ENCODE measurements at regions not wholly inside any gene's neighbourhood (a gene's known extent, or its start where the extent isn't known, plus 50 kb on each side); places are given as distances from the start of the nearest gene placed in this dataset.

DNA sequence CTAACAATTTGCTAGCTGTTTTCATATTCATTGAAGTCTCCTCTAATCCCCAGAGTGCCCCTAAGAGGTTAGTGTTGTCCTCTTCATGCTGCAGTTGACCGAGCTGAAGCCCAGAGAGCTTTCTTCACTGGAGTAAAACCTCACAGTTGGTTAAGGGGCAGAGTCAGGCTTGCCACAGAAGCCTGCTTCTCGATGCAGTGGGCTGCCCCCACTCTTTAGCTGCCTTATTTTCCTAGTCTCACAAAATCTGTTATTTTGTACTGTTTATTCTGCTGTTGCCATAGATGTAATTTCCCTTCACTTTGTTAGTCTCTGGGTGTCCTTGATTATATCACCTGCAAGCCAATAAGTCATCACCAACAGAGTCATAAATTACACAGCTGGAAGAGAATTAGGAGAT, 56.3 kb upstream of the ZPBP start:
- H3K27me3 Mint-ChIP-seq (ENCODE audit: insufficient read depth) = no peaks in the 10 kb centered on the region
- no peaks in the 10 kb centered on the region for H3K9me3 ChIP-seq (ENCODE audit: control insufficient read depth, low read length)

DNA sequence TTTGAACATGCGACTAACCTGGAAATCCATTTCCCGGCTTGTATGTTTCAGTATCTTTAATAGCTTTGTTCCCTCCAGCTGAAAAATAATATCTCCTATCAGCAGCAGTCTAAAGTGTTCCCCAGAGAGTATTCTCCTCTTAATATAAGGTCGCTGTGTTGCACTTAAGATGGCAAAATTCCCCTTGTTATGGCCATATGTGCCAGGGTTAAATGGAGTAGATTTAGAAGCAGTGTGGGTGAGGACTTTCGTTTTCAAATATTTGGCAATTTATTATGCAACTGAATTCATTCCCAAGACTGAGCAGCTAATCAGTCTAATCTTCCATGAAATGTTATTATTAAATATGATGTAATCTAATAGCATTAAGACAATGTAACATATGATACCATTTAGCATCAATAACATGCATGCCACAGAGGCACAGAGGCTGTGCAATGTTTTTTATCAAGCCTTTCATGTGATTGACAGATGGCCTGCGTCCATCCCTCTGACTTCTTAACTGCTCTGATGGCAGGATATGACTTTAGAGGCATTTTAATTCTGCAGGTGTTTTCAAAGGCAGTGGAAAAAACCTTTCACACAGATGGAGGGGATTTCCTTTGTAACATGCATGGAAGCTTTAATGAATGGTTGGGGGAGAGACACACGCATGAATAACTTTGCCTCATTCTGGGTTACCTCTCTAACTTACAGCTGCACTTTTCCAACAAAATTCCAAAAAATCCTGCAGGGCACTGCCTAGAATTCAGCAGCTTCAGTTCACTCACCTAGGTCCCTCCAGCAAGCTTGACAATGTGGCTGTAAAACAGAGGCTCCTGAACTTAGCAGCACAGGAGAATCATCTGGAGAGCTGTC, 55.1 kb upstream of the ZPBP start:
- Mint-ChIP-seq H3K9me3 (no peaks in the 10 kb centered on the region), H3K4me1 (no peaks in the 10 kb centered on the region), H3K27ac (no peak overlapping the region), H3K4me3 (no peak overlapping the region), H3K27me3 (ENCODE audit: insufficient read depth) (no peaks in the 10 kb centered on the region), H3K36me3 (ENCODE audit: low read depth) (no peaks in the 10 kb centered on the region)
- H3K9me3 ChIP-seq (ENCODE audit: control insufficient read depth, low read length) = no peaks in the 10 kb centered on the region
- H3K9ac ChIP-seq (ENCODE audit: extremely low read depth, low read length, poor library complexity, severe bottlenecking) = no peak overlapping the region
- TF ChIP-seq, protein P1, sequence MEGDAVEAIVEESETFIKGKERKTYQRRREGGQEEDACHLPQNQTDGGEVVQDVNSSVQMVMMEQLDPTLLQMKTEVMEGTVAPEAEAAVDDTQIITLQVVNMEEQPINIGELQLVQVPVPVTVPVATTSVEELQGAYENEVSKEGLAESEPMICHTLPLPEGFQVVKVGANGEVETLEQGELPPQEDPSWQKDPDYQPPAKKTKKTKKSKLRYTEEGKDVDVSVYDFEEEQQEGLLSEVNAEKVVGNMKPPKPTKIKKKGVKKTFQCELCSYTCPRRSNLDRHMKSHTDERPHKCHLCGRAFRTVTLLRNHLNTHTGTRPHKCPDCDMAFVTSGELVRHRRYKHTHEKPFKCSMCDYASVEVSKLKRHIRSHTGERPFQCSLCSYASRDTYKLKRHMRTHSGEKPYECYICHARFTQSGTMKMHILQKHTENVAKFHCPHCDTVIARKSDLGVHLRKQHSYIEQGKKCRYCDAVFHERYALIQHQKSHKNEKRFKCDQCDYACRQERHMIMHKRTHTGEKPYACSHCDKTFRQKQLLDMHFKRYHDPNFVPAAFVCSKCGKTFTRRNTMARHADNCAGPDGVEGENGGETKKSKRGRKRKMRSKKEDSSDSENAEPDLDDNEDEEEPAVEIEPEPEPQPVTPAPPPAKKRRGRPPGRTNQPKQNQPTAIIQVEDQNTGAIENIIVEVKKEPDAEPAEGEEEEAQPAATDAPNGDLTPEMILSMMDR (conservative IDR thresholded peaks at IDR 0.05) = no peak
- H3K27ac ChIP-seq (ENCODE audit: low read depth, low read length) = no peak overlapping the region
- no peaks in the 10 kb centered on the region for H3K4me1 ChIP-seq (ENCODE audit: control insufficient read depth, insufficient read depth, low read length)
- H3K27me3 ChIP-seq (ENCODE audit: control insufficient read depth, insufficient read depth, low read length, poor library complexity, severe bottlenecking) = no peaks in the 10 kb centered on the region
- no peaks in the 10 kb centered on the region for H3K36me3 ChIP-seq (ENCODE audit: control insufficient read depth, insufficient read depth, low read length)
- 82 to 100% methylated on average over 1 to 6 of the region's 6 CpGs for WGBS, 2 experiments (ENCODE audit: insufficient coverage in 1 of 2, insufficient read length in 1 of 2)
- DNase-seq = no peak
- no peak overlapping the region for H3K4me3 ChIP-seq (ENCODE audit: low read length)

More for the DNA sequence above, 56.3 kb upstream of the ZPBP start:
- H3K27ac Mint-ChIP-seq = no peak overlapping the region
- Histone ChIP-seq H3K9ac (ENCODE audit: extremely low read depth, low read length, poor library complexity, severe bottlenecking) (no peak overlapping the region), H3K36me3 (ENCODE audit: control insufficient read depth, insufficient read depth, low read length) (no peaks in the 10 kb centered on the region), H3K27ac (ENCODE audit: low read depth, low read length) (no peak overlapping the region), H3K27me3 (ENCODE audit: control insufficient read depth, insufficient read depth, low read length, poor library complexity, severe bottlenecking) (no peaks in the 10 kb centered on the region), H3K4me3 (ENCODE audit: low read length) (no peak overlapping the region), H3K4me1 (ENCODE audit: control insufficient read depth, insufficient read depth, low read length) (no peaks in the 10 kb centered on the region)
- TF ChIP-seq, protein P1 (conservative IDR thresholded peaks at IDR 0.05) = no peak
- H3K36me3 Mint-ChIP-seq (ENCODE audit: low read depth) = no peaks in the 10 kb centered on the region
- 89 to 100% methylated on average over 2 of the region's 2 CpGs for WGBS, 2 experiments (ENCODE audit: insufficient coverage in 1 of 2, insufficient read length in 1 of 2)
- H3K4me1 Mint-ChIP-seq = no peaks in the 10 kb centered on the region
- H3K4me3 Mint-ChIP-seq = no peak overlapping the region
- no peaks in the 10 kb centered on the region for H3K9me3 Mint-ChIP-seq
- no peak for DNase-seq

DNA sequence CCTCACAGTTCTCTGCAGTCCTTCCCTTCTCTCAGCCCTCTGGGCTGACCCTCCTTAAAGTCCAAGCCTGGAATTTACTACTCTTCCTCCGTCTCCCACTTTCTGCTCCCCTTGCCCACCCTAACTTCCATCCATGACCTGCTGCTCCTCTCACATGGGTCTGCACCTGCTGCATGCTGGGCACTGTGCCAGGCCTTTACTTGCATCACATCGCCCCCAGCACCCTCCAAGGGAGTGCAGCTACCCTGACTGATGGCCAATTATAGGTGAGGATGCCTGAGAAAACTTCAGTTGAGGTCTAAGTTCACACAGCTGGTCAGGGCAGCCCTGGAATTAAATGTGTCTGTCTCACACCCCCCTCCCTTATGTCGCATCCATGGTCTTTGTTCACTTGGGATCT, 53.6 kb upstream of the ZPBP start:
- no peak for DNase-seq
- WGBS, 2 experiments (ENCODE audit: insufficient coverage in 1 of 2, insufficient read length in 1 of 2) = 84 to 100% methylated on average over 1 to 3 of the region's 3 CpGs
- H3K4me1 Mint-ChIP-seq = no peaks in the 10 kb centered on the region
- Histone ChIP-seq H3K9me3 (ENCODE audit: control insufficient read depth, low read length) (no peaks in the 10 kb centered on the region), H3K9ac (ENCODE audit: extremely low read depth, low read length, poor library complexity, severe bottlenecking) (no peak overlapping the region), H3K27ac (ENCODE audit: low read depth, low read length) (no peak overlapping the region), H3K27me3 (ENCODE audit: control insufficient read depth, insufficient read depth, low read length, poor library complexity, severe bottlenecking) (no peaks in the 10 kb centered on the region), H3K36me3 (ENCODE audit: control insufficient read depth, insufficient read depth, low read length) (no peaks in the 10 kb centered on the region), H3K4me1 (ENCODE audit: control insufficient read depth, insufficient read depth, low read length) (no peaks in the 10 kb centered on the region), H3K4me3 (ENCODE audit: low read length) (no peak overlapping the region)
- H3K4me3 Mint-ChIP-seq = no peak overlapping the region
- no peaks in the 10 kb centered on the region for H3K9me3 Mint-ChIP-seq
- H3K27ac Mint-ChIP-seq = no peak overlapping the region
- TF ChIP-seq, protein P1 (conservative IDR thresholded peaks at IDR 0.05) = no peak
- H3K27me3 Mint-ChIP-seq (ENCODE audit: insufficient read depth) = no peaks in the 10 kb centered on the region
- H3K36me3 Mint-ChIP-seq (ENCODE audit: low read depth) = no peaks in the 10 kb centered on the region
